Effector CD8-positive, alpha-beta T cell (primary cell): ENCODE measurements at regions not wholly inside any gene's neighbourhood (a gene's known extent, or its start where the extent isn't known, plus 50 kb on each side); places are given as distances from the start of the nearest gene placed in this dataset.

Source experiments
- DNase-seq: peaks from one replicate; lab custom pipeline; 2025; lab: John Stamatoyannopoulos, UW

DNA sequence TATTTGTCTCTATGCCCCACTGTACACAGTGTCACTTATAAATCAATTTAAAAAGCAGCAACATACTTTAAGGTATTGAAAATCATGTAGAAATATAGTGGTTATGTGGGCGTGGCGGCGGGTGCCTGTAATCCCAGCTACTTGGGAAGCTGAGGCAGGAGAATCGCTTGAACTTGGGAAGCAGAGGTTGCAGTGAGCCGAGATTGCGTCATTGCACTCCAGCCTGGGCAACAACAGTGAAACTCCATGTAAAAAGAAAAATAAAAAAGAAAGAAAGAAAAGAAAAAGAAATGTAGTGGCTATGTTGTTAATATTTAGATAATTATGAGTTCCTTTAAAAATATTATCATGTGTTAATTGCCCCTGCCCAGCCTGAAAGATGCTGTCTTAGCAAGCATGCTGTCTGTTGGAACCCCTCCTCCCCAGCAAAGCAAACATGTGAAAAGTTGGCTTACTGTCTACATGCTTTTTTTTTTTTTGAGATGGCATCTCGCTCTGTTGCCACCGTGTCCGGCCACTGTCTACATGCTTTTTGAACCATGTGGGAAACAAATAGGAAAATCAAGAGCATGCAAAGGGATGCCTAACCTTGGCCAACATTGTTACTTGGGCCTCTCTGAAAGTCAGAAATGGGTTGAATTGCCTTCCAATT is 151.4 kb upstream of the TSHZ2 start:
- no peak for DNase-seq

DNA sequence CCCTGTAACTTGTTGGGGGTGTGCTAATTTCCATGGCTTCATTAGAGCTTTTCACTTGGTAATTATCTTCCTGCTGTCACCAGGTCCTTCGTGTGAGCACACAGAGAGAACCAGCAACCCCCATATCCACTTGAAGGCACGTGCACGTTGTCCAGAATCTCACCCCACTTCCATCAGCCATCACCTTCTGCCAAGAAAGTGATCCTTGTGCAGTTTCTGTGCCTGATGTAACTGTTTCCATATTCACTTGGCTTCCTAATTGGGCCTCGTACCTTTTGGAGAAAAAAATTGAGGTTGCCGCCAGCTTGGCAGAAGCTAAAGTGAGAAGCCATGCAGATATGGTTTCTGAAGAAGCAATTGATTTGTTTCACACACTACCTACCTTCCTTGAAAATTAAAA is 153.7 kb upstream of the TSHZ2 start:
- no peak for DNase-seq

DNA sequence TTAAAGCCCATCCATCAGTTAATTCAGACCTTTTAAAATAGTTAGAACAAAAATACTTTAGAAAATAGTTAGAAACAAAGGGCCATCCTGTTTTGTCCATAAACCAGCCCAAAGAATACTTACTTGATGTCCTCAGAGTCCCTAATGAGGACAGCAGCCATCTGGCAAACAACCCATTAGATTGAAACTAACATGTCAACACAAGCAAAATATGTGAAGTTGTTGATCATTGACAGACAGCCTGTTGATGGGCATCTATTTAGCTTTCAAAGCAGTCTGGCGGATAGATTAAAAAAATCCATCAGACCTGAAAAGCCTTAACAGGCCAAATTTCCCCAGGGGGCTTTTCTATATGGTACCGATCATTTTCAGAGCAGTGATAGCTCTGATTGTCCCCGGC is 154.2 kb upstream of the TSHZ2 start:
- DNase-seq: no peak

DNA sequence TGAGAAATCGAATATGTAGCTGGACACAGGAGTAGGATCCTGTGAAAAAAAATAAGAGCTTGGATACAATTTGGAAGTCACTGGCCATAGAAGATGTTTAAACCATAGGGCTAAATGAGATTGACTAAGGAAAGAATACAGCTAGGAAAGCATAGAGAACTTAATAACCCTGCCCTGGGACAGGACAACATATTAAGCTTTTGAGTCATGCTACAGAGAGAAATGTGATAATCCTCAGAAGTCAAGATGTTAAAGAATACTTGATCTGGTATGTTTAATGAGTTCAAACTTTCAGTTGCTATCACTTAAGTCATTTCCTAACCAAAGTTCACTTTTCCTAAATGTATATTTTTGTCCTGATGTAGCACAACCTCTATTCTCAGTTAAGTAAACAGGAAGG is 154.6 kb upstream of the TSHZ2 start:
- DNase-seq: no peak

DNA sequence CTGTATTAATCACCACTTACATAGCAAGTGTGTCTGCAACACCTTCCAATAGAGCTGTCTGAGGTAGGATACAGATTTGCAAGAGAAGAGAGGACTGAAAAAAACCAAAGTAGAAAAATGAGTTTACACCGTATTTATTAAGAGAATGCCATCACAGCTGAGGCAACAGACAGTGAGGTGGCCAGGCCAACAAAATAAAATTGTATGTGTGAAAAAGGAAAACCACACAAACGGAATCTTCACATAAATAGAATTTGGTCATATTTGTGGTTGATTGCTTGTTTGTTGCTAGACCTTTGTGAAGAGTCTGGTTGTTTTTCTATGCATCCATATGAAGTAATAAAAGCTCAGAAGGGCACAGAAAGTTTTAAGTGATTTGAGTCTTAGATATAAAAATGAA is 157.8 kb upstream of the TSHZ2 start:
- DNase-seq: no peak

DNA sequence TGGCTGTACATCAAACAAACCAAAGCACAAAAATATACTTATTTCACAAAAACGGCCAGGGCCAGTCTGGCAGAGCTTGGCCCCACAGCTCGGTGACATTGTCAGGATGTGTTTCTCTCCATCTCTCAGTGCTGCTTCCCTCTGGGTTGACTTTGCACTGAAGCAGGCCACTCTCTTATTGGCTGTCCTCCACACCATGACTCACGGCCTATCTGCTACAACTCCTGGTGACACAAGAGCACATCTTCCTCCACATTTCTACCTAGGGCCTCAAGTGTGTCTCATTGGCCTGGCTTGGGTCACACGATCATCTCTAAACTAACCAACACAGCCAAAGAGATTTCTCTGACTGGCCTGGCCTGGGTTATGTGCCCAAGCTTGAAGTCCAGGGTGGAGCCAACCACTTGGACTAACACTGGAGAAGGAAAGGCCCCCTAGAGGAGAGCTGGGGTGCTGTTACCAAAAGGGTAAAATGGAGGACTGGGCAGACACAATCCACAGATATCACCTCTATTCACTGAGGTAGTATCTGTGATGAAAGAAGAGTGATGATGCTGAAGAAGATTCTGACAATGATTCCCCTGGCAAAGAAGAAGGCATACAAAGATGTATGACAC is 159.8 kb upstream of the TSHZ2 start:
- DNase-seq: no peak

DNA sequence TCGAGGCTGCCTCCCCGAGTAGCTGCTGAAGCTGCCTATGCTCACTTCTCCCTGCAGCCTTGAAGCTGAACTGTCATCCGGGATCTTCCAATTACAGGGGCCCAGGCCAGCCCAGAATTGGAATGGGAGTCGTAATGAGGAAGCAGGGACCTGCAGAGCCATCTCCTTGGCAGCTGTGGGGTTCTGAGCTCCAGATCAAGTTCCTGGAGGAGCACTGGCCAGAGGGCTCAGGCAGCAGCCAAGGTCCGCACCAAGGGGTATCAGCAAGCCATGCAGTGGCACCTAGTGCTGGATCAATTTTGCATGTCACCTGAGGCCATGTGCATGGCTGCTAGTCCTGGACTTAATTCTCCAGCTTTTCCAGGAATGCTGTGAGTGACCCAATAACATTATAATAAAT is 163.2 kb upstream of the TSHZ2 start:
- DNase-seq: no peak

DNA sequence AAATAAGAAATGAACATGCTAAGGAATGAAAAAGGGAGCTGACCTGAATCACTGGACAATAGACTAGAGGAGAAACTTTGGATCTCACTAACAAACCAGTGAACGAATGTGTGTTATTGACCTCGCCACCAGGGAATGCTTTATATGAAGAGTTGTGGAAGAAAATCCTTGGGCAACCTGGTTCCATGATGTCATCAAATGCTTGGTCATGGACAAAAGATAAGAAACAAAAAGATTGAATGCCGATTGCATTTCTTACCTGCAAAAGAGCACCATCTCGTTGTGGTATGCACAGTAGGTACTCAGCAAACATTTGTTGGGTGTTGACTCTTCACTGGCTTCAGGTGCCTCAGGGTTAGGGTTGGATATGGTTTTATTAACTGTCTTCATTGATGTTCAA is 165.2 kb upstream of the TSHZ2 start:
- no peak for DNase-seq

DNA sequence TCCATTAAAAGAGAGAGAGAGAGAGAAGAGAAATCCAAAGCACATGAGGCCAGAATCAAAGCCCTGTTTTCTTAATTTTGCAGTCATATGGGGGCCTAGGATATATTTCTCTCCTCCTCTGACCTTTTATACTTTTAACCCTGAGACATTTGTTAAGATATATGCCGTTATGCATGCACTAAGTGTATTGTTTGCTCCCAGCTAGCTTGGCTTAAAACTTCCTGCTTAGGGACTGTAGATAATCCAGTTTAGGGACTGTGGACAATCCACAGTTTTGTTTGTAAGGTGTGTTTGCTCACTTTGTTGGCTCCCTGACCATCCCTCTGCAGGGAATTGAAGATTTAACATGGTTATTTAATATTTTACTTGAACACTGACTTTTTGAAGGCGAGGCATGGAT is 166.3 kb upstream of the TSHZ2 start:
- DNase-seq: no peak

DNA sequence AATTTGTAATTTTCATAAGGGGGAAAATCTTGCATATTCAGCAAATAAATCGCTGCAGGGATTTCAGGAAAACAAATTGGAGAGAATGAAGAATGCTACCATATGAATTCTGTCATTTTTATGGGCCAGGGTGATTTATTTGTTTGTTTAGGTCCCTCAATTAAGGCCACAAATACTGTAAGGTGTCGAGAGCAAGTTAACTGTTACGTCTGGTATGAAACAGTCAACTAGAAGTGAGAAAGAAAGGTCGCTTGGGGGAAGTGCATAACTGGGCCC is 166.9 kb upstream of the TSHZ2 start:
- DNase-seq: no peak

DNA sequence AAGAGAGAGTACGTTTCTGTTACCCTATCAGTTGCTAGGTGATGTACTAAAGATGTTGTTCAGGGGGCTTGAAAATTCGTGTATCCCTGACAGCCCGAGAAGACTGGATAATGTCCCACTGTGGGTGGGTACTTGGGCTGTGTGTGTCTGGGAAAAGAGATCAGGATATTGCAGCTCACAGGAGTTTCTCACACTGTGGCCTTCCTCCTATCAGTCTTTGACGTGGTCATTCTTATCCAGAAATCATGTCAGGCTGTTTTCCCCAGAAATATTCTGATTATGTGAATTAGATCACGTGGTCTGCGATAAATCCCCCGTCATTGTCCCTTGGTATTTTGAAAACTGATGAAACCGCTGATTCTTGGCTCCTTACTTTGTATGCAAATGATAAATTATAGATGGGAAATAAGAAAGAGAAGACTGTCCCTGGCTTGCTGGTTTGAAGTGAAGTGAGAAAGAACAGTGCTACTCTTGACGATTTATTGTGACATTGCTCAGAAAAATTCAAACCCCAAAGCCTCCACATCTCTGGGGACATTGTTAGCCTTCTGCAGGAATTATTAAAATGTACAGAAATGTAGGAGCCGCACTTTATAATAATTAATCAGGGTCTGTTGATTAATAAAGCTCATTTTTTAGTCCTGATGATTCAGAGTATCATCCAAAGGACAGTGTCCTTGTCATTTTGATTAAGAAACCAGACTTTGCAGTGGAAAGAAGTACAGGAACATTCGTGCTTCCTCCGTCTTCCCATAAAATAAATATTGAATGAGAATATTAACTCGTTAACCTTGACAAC is 167.5 kb upstream of the TSHZ2 start:
- no peak for DNase-seq

DNA sequence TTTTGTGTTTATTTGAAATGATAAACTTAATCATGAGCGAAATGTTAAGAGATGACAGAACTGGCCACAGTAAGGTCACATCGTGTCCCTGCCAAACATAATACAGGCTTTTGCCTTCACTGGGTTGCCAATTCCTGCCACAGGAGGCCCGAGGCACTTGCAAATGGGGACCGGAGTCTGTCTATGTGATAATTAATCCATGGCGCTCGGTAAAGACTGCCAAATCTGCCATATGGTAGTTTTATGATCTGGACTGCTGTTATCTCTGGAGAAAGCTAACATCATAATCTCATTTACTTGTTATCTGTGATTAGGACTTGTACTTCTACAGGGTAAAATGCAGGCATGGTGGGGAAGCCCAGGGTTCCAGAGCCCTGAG is 170.5 kb upstream of the TSHZ2 start:
- no peak for DNase-seq

DNA sequence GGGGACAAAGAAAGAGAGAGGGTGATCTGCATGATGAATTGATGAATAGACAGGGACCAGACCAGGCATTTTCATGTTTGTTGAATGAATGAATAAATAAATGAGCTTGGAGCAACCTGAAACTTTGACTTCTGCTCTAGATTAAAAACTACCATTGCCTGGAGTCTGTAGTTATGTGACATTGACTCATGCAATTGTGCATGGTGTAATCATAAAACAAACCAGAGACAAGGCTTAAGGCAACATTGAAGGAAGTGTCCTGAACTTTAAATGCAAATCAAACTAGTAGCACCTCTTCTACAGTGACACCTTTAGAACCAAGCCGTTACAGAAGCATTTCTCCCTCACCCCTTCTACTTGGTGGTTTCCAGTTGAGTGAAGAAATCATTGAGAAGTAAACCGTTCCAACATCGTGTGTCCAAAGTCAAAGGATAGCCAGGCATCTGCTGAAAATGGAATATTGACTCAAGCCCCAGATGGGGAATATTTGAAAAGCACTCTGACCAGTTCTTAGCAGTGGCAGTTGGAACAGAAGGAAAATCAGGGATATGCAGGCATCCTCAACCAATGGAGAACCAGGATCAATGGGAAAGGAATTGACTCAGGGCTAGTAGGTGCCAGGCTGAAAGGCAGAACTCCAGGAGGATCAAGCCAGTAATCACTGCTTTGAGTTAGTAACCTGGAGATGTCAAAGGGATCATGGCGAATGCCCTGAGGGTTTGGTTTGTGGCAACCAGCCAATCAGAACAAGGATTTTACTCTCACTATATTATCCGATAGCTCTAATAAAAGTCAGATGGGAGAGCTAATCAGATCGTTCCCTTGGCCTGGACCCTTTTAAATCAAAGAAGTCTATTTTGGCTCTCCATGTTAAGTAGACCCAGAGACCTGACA is 171.2 kb upstream of the TSHZ2 start:
- DNase-seq: no peak

DNA sequence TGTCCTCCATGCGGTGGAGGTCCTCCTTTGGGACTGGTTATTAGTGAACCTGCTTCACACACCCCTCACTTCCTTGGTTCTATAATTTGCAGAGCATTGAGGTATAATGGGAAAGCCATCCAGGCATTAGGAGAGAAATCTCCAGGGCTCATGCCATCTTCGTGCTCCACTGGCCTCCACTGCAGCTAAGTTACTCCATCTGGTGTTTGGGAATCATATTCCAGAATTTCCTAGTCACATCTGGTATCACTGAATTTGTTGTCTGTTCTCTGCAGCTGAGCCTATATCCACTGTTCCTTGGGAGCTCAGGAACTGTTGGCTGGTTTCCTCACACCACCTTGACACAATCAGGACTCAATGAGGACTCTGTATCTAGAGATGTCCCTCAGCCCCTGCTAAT is 173.0 kb upstream of the TSHZ2 start:
- DNase-seq: no peak

DNA sequence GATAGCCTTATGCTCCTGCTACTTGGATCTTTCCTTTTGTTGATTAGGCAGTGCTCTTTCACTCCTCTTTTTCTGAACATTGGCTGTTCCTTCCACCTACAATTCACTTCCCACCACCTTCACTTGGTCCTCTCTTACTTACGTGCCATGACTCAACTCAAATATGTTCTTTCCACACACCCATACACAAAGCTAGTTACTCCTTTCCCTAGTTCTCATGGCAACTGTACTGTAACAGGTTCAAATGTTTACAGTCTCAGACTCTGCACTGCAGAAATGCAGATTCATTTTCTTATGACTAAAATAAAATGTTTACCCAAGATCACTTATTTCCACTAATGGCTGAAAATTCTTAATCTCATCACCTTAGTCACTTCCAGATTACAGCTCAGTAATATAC is 174.0 kb upstream of the TSHZ2 start:
- no peak for DNase-seq

DNA sequence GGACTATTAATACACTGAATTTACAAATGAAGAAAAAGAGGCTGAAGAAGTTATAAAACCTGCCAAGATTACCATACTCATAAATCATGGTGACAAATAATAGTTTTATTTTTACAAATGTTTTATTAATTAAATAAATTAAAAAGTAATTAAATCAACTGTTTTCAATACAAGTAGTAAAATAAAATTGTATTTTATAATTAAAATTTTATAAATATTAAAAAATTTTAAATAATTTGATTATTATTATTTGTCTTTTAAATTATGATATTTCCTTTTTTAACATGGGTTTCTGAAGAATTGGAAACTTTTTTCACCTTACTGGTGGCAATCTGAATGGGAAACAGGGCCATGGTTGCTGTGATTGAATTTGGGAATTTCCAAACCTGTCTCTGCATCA is 177.3 kb upstream of the TSHZ2 start:
- no peak for DNase-seq

DNA sequence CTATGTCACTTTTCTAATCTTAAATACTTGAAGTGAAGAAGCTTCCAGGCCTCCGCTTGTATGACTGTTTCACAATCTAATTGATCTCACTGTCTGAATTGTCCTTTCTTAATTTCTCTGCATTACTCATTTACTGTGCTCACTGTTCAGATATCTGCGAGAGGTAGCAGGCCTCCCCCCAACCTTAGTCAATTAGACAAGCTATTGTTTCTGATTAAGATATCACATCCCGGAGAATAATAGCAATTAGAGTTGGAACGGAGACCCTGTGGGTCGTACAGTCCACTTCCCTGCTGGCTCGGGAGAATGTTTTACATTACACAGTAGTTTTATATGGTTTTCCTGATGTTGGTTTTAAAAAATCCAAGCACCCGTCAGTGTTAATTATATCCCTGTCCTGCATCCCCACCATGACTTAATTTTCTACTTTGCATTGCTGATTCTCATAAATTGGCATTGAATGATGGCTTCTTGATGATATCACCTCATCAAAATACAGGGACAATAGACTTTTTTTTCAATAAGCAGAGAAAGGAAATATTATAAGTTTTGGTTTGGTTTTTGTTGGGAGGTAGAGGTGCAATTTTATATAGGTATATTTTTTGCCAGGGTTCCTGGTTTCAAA is 178.7 kb upstream of the TSHZ2 start:
- no peak for DNase-seq

DNA sequence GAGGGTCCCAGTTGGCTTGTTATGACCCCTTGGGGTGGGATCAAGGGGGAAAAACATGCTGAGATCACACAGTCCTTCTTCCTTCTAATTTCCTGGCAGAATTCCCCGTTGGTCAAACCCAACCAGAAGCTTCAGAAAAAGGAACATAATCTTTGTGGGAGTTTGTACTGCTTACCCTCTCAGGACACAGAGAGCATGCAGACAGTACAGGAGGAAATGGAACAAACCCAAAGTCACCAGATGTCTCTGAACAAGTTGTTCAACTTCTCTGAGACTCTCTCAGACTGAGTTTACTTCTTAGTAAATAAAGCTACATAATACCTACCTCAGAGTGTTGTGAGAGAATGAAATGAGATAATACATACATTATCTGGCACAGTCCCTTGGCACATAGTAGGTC is 181.1 kb upstream of the TSHZ2 start:
- no peak for DNase-seq

DNA sequence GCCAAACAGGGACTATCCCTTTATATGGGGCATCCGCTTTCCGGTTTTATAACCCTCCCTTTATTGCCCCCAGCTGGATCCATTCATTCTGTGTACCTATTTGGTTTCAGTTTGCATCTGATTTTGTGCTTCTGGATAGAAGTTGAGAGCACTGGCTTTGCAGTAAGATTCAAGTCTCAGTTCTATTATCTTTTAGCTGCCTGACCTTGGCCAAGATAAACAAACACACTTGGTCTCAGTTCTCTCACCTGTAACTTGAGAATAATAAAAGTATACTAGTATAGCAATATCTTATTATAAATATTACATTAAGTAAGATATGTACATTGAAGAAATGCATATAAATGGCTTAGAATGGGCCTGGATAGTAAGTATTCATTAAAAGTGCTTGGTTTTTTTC is 182.4 kb upstream of the TSHZ2 start:
- DNase-seq: no peak

DNA sequence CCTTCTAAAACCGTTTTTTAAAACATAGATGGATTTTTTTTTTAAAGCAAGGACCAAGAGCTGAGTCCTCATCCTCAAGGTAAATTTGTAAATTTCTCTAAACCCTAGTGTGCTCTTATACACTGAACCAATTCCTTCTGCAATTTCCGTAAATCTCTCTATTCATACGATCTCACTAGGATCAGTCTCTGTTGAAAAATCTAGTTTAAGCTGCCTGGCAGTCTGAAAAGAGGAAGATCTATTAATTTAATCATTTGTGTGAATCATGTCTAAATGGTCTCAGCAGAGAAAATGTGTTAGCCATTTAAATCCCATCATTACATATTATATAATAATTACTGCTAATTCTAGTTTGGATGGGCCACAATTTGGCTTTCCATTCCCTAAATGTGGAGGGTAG is 184.2 kb upstream of the TSHZ2 start:
- DNase-seq: no peak

DNA sequence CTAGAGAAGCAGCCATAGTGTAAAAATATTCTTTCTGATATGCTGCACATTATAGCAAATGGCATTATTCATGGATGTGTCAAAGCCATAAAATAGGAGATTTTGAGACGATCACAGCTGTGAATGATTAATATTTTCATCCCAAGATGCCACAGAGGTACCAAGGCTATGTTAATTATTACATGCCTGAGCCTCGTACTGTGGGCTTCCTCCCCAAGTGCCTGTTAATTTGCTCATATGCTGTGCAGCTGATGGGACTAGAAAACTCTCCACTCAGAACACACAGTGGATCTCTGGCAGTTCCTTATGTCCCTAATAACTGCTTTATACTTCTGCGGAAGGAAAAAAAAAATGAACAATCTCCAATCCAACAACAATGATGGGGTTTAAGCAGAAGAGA is 184.9 kb upstream of the TSHZ2 start:
- DNase-seq: no peak

DNA sequence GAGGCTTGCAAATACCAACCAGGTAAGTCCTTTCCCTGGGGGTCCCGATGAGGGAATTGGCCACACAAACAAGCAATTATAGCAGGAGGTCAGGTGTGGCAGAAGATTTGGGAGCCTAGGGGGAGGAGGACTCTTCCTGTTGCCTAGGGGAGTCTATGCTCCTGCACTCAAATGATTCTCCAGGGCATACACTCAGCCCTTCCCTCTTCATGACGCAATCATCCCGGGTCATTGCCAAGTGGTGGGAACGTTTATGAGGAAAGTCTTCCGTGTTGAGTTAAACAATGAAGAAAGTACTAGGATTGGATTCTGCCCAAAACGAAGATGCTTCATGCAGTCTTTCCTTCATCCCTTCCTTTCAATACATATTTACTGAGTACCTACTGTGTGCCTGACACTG is 186.5 kb upstream of the TSHZ2 start:
- no peak for DNase-seq
